OCI-LY7 (cell line): ENCODE measurements at regions not wholly inside any gene's neighbourhood (a gene's known extent, or its start where the extent isn't known, plus 50 kb on each side); places are given as distances from the start of the nearest gene placed in this dataset.

ENCODE experiments used
- BruUV-seq: library from RNA; stranded (reverse); fragments of 400-500 nt; replicated peaks from 2 replicates; lab custom pipeline; 2021; lab: Mats Ljungman, UMichigan
- CTCF ChIA-PET: fragments of 300-600 bp; sonication (Branson Sonifier 250); formaldehyde crosslinking; loops from one replicate; lab custom pipeline; 2022; ENCODE audit warnings: antibody characterized with exemption; ENCODE audit not compliant: unreplicated experiment; lab: Charles Lee
- POLR2A ChIA-PET: fragments of 300-600 bp; sonication (Branson Sonifier 250); formaldehyde crosslinking; loops from one replicate; lab custom pipeline; 2022; ENCODE audit warnings: antibody characterized with exemption; lab: Charles Lee
- DNase-seq: peaks from one replicate; pipeline ENCODE4 v3.0.0-alpha.2; 2015; ENCODE audit warnings: low spot score
- H2AFZ ChIP-seq: fragments of 200-600 bp; sonication (generic), shearing (Covaris generic); 2 replicates; pipeline ENCODE4 v1.6.1; 2014; ENCODE audit warnings: mild to moderate bottlenecking, antibody characterized with exemption, low read length, moderate library complexity
- H3K27ac ChIP-seq: fragments of 200-600 bp; sonication (generic); 2 replicates; pipeline ENCODE4 v1.5.1; 2014; ENCODE audit warnings: mixed run types, low read depth, mild to moderate bottlenecking, moderate library complexity, low read length, inconsistent platforms; ENCODE audit not compliant: poor library complexity, severe bottlenecking
- H3K36me3 ChIP-seq: fragments of 200-600 bp; sonication (generic); 2 replicates; pipeline ENCODE4 v1.6.1; 2014; ENCODE audit warnings: mild to moderate bottlenecking, antibody characterized with exemption, low read length, moderate library complexity, mixed read lengths; ENCODE audit not compliant: insufficient read depth
- H3K4me1 ChIP-seq: fragments of 200-600 bp; sonication (generic); 2 replicates; pipeline ENCODE4 v1.5.1; 2014; ENCODE audit warnings: mild to moderate bottlenecking, low read length; ENCODE audit not compliant: insufficient read depth, poor library complexity, severe bottlenecking
- H3K4me2 ChIP-seq: fragments of 200-600 bp; sonication (generic); 2 replicates; pipeline ENCODE4 v1.6.1; 2014; ENCODE audit warnings: mild to moderate bottlenecking, low read length
- H3K4me3 ChIP-seq: fragments of 200-600 bp; sonication (generic); 2 replicates; pipeline ENCODE4 v1.5.1; 2014; ENCODE audit warnings: mild to moderate bottlenecking, low read depth, low read length; ENCODE audit not compliant: poor library complexity, severe bottlenecking
- H3K79me2 ChIP-seq: fragments of 200-600 bp; sonication (generic); 2 replicates; pipeline ENCODE4 v1.6.1; 2016; ENCODE audit warnings: low read depth, mild to moderate bottlenecking, low read length, moderate library complexity, mixed read lengths; ENCODE audit not compliant: insufficient read depth
- H3K9me2 ChIP-seq: fragments of 200-600 bp; sonication (generic); 2 replicates; pipeline ENCODE4 v1.6.1; 2016; ENCODE audit warnings: mild to moderate bottlenecking, low read length, mixed read lengths; ENCODE audit not compliant: insufficient read depth
- H3K9me3 ChIP-seq: fragments of 200-600 bp; sonication (generic); 2 replicates; pipeline ENCODE4 v1.6.1; 2014; ENCODE audit warnings: mild to moderate bottlenecking, mixed run types, low read length, mixed read lengths
- H4K20me1 ChIP-seq: fragments of 200-600 bp; sonication (generic); 2 replicates; pipeline ENCODE4 v1.6.1; 2014; ENCODE audit warnings: mild to moderate bottlenecking, antibody characterized with exemption, low read length, moderate library complexity, mixed read lengths; ENCODE audit not compliant: insufficient read depth
- EZH2phosphoT487 ChIP-seq: fragments of 200-600 bp; sonication (generic); IDR thresholded peaks from 2 replicates; pipeline ENCODE4 v1.6.1; 2018; ENCODE audit warnings: low read depth, borderline replicate concordance, mild to moderate bottlenecking, mixed run types, antibody characterized with exemption, low read length, moderate library complexity, mixed read lengths
- intact Hi-C: fragments of 100-400 bp; cut with micrococcal nuclease; formaldehyde crosslinking; loops from one replicate; pipeline ENCODE4 v1.10.0; 2022; ENCODE audit not compliant: unreplicated experiment
- TF ChIP-seq, protein P1 (sequence below): fragments of 200-600 bp; sonication (generic); conservative IDR thresholded peaks from 2 replicates; pipeline ENCODE4 v1.5.1; 2014; ENCODE audit warnings: mild to moderate bottlenecking, antibody characterized with exemption, low read length, moderate library complexity, mixed read lengths

- Histone ChIP-seq H3K79me2 (no peaks in the 10 kb centered on the region), H3K4me1 (no peaks in the 10 kb centered on the region), H2AFZ (no peak overlapping the region), H3K27ac (no peak overlapping the region), H3K4me3 (no peak overlapping the region), H3K4me2 (no peak overlapping the region), H3K9me2 (no peaks in the 10 kb centered on the region), H4K20me1 (no peaks in the 10 kb centered on the region), H3K36me3 (no peaks in the 10 kb centered on the region), H3K9me3 (no peaks in the 10 kb centered on the region)
- POLR2A ChIA-PET, result no interaction called here
- no TSS peak for BruUV-seq
- CTCF ChIA-PET, result interaction anchor here (0.6 kb wide), 1 partner anchor 288 kb away, joined by 3 read pairs; no protein-coding TSS in a partner anchor
- no peak for TF ChIP-seq EZH2phosphoT487
- TF ChIP-seq, protein P1, sequence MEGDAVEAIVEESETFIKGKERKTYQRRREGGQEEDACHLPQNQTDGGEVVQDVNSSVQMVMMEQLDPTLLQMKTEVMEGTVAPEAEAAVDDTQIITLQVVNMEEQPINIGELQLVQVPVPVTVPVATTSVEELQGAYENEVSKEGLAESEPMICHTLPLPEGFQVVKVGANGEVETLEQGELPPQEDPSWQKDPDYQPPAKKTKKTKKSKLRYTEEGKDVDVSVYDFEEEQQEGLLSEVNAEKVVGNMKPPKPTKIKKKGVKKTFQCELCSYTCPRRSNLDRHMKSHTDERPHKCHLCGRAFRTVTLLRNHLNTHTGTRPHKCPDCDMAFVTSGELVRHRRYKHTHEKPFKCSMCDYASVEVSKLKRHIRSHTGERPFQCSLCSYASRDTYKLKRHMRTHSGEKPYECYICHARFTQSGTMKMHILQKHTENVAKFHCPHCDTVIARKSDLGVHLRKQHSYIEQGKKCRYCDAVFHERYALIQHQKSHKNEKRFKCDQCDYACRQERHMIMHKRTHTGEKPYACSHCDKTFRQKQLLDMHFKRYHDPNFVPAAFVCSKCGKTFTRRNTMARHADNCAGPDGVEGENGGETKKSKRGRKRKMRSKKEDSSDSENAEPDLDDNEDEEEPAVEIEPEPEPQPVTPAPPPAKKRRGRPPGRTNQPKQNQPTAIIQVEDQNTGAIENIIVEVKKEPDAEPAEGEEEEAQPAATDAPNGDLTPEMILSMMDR, result no peak
- DNase-seq, result no peak
- intact Hi-C loops, result no loop called here
These were observed 281.5 kb upstream of the PHYHIPL start for GRCh38 chr10:58894929-58895328.

GRCh38 chr10:58896229-58896628 lies 280.2 kb upstream of the PHYHIPL start:
- no peaks in the 10 kb centered on the region for H3K4me1 ChIP-seq
- H3K9me3 ChIP-seq, result no peaks in the 10 kb centered on the region
- H3K4me3 ChIP-seq, result no peak overlapping the region
- H3K4me2 ChIP-seq, result no peak overlapping the region
- no peak for DNase-seq
- no peaks in the 10 kb centered on the region for H3K36me3 ChIP-seq
- no peak overlapping the region for H3K27ac ChIP-seq
- ChIA-PET POLR2A (interaction anchor here (0.7 kb wide), 1 partner anchor 680 kb away, joined by 3 read pairs; no protein-coding TSS in a partner anchor), CTCF (no interaction called here)
- no peaks in the 10 kb centered on the region for H3K79me2 ChIP-seq
- intact Hi-C loops, result no loop called here
- no TSS peak for BruUV-seq
- H2AFZ ChIP-seq, result no peak overlapping the region
- no peaks in the 10 kb centered on the region for H3K9me2 ChIP-seq
- H4K20me1 ChIP-seq, result no peaks in the 10 kb centered on the region
- TF ChIP-seq, protein P1, result no peak
- TF ChIP-seq EZH2phosphoT487, result no peak

DNA sequence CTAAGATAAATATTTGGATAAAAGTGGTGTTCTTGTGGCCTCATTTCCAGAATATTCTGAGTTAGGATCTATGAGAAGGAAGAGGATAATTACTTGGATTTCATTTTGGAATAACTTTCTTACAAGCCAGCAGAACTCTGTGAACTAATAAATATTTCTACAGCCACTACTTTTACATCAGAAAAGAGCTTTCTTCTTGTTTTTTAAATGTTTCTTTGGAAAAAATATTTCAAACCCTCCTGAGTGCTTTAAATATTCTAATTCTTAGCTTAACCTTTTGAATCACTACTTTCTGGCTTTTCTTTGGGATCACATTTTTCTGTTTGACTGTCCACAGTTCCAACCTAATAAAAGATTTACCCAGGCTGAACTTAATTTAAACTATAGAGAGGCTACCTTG lies 279.2 kb upstream of the PHYHIPL start:
- no peak overlapping the region for H3K4me2 ChIP-seq
- intact Hi-C loops, result no loop called here
- no peaks in the 10 kb centered on the region for H3K9me3 ChIP-seq
- no peak overlapping the region for H2AFZ ChIP-seq
- no peaks in the 10 kb centered on the region for H3K79me2 ChIP-seq
- H3K4me3 ChIP-seq, result no peak overlapping the region
- H3K4me1 ChIP-seq, result no peaks in the 10 kb centered on the region
- no peaks in the 10 kb centered on the region for H4K20me1 ChIP-seq
- POLR2A ChIA-PET, result no interaction called here
- no TSS peak for BruUV-seq
- no peaks in the 10 kb centered on the region for H3K36me3 ChIP-seq
- TF ChIP-seq, protein P1, result no peak
- TF ChIP-seq EZH2phosphoT487, result no peak
- H3K27ac ChIP-seq, result no peak overlapping the region
- CTCF ChIA-PET, result no interaction called here
- no peaks in the 10 kb centered on the region for H3K9me2 ChIP-seq
- DNase-seq, result no peak
